HG02588 (cell line): ENCODE measurements at regions not wholly inside any gene's neighbourhood (a gene's known extent, or its start where the extent isn't known, plus 50 kb on each side); places are given as distances from the start of the nearest gene placed in this dataset.

Experiments used
- ATAC-seq: cut with Tn5 transposase; IDR thresholded peaks from one replicate; pipeline ENCODE4 v1.9.1; 2021; ENCODE audit warnings: mild to moderate bottlenecking, moderate library complexity; ENCODE audit not compliant: unreplicated experiment

GRCh38 chr7:35508623-35509400 is 186.1 kb downstream of the HERPUD2 start:
- no peak for ATAC-seq

GRCh38 chr7:35505066-35505465 is 189.9 kb downstream of the HERPUD2 start:
- ATAC-seq, result no peak

- ATAC-seq, result no peak
These were observed 190.6 kb downstream of the HERPUD2 start for GRCh38 chr7:35504365-35504764.

GRCh38 chr7:35501681-35502080 is 193.3 kb downstream of the HERPUD2 start:
- no peak for ATAC-seq

- no peak for ATAC-seq
These were observed 195.7 kb downstream of the HERPUD2 start for GRCh38 chr7:35499226-35499625.

- no peak for ATAC-seq
These were observed 196.5 kb downstream of the HERPUD2 start for GRCh38 chr7:35498416-35498815.

GRCh38 chr7:35495844-35496243 is 199.1 kb downstream of the HERPUD2 start:
- ATAC-seq, result no peak

GRCh38 chr7:35495377-35495776 is 199.6 kb downstream of the HERPUD2 start:
- no peak for ATAC-seq

GRCh38 chr7:35494407-35494806 is 200.5 kb downstream of the HERPUD2 start:
- no peak for ATAC-seq

GRCh38 chr7:35492451-35493175 is 202.3 kb downstream of the HERPUD2 start:
- ATAC-seq, result no peak

- ATAC-seq, result no peak
These were observed 203.7 kb downstream of the HERPUD2 start for GRCh38 chr7:35491233-35491632.

GRCh38 chr7:35487841-35488240 is 207.1 kb downstream of the HERPUD2 start:
- no peak for ATAC-seq

- ATAC-seq, result no peak
These were observed 207.5 kb downstream of the HERPUD2 start for GRCh38 chr7:35487402-35487801.

- no peak for ATAC-seq
These were observed 209.5 kb downstream of the HERPUD2 start for GRCh38 chr7:35485436-35485835.

GRCh38 chr7:35483568-35483967 is 211.4 kb downstream of the HERPUD2 start:
- no peak for ATAC-seq

- no peak for ATAC-seq
These were observed 212.7 kb downstream of the HERPUD2 start for GRCh38 chr7:35482231-35482630.

- no peak for ATAC-seq
These were observed 214.1 kb downstream of the HERPUD2 start for GRCh38 chr7:35480806-35481205.

GRCh38 chr7:35477609-35478008 is 217.3 kb downstream of the HERPUD2 start:
- no peak for ATAC-seq

GRCh38 chr7:35474100-35474499 is 220.2 kb upstream of the TBX20 start:
- ATAC-seq, result no peak

- ATAC-seq, result no peak
These were observed 214.7 kb upstream of the TBX20 start for GRCh38 chr7:35468606-35469005.

GRCh38 chr7:35467456-35467978 is 213.6 kb upstream of the TBX20 start:
- ATAC-seq, result no peak

- no peak for ATAC-seq
These were observed 212.0 kb upstream of the TBX20 start for GRCh38 chr7:35465791-35466336.
